ENCODE measurements at regions not wholly inside any gene's neighbourhood (a gene's known extent, or its start where the extent isn't known, plus 50 kb on each side); places are given as distances from the start of the nearest gene placed in this dataset.

GRCh38 chr6:68045193-68045592 is 589.9 kb upstream of the ADGRB3 start (continued):
- TF ChIP-seq ZNF384 (IDR thresholded peaks at IDR 0.05; ENCODE audit: low read depth, low read length) (peak; percentile 89), PTTG1 (tag; IDR thresholded peaks at IDR 0.05; ENCODE audit: low read depth) (no peak), PKNOX1 (IDR thresholded peaks at IDR 0.05) (peak; percentile 27; the same call in 1 of the 2 replicates), ZNF592 (IDR thresholded peaks at IDR 0.05) (0 out of 2 replicates have a peak, but pooled peaks have one; percentile 23), MEIS2 (IDR thresholded peaks at IDR 0.05; ENCODE audit: partially characterized antibody) (peak; percentile 49), L3MBTL2 (IDR thresholded peaks at IDR 0.05) (peak; percentile 13; the same call in 1 of the 2 replicates)

Measured in K562 (cell line).